ENCODE measurements at regions not wholly inside any gene's neighbourhood (a gene's known extent, or its start where the extent isn't known, plus 50 kb on each side); places are given as distances from the start of the nearest gene placed in this dataset.

DNA sequence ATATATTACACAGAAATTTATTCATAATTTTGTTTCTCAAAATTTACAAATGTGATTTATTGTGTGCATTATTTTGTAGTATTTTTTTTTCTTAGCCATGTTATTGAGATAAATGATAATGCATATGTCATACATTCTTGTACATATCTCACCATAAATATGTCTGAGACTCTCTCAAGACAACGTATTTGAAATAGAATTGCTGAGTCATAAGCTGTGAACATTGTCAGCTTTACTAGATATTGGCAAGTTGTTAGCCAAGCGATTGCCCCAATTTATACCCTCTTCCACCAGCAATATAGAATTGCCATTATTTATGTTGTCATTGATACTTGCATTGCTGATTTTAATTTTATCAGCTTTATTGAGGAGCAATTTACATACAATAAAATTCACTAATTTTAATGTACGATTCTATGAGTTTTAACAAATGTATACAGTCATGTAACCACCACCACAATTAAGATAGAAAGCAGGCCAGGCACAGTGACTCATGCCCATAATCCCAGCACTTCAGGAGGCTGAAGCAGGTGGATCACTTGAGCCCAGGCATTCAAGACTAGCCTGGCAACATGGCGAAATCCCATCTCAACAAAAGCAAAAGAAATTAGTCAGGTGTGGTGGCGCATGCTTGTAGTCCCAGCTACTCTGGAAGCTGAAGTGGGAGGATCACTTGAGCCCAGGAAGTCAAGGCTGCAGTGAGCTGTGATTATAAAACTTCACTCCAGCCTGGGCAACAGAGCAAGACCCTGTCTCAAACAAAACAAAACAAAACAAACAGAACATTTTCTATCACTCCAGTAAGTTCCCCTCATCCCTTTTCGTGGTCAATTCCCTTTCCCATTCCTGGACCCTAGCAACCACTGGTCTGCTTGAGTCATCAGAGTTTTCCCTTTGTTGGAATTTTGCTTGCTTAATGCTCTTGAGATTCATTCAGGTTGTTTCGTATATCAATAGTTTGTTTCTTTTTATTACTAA is 373.1 kb downstream of the MFSD1 start:
- Histone ChIP-seq H3K36me3 (no peaks in the 10 kb centered on the region), H3K4me3 (no peak overlapping the region), H3K27ac (no peak overlapping the region), H3K9me3 (no peaks in the 10 kb centered on the region), H3K4me1 (no peaks in the 10 kb centered on the region), H3K27me3 (no peaks in the 10 kb centered on the region)
- no peak for DNase-seq (ENCODE audit: low spot score in 2 of 2)
- TF ChIP-seq, protein P1, sequence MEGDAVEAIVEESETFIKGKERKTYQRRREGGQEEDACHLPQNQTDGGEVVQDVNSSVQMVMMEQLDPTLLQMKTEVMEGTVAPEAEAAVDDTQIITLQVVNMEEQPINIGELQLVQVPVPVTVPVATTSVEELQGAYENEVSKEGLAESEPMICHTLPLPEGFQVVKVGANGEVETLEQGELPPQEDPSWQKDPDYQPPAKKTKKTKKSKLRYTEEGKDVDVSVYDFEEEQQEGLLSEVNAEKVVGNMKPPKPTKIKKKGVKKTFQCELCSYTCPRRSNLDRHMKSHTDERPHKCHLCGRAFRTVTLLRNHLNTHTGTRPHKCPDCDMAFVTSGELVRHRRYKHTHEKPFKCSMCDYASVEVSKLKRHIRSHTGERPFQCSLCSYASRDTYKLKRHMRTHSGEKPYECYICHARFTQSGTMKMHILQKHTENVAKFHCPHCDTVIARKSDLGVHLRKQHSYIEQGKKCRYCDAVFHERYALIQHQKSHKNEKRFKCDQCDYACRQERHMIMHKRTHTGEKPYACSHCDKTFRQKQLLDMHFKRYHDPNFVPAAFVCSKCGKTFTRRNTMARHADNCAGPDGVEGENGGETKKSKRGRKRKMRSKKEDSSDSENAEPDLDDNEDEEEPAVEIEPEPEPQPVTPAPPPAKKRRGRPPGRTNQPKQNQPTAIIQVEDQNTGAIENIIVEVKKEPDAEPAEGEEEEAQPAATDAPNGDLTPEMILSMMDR (IDR thresholded peaks at IDR 0.05) = no peak
- intact Hi-C loops (cut with DNase I) = no loop called here

DNA sequence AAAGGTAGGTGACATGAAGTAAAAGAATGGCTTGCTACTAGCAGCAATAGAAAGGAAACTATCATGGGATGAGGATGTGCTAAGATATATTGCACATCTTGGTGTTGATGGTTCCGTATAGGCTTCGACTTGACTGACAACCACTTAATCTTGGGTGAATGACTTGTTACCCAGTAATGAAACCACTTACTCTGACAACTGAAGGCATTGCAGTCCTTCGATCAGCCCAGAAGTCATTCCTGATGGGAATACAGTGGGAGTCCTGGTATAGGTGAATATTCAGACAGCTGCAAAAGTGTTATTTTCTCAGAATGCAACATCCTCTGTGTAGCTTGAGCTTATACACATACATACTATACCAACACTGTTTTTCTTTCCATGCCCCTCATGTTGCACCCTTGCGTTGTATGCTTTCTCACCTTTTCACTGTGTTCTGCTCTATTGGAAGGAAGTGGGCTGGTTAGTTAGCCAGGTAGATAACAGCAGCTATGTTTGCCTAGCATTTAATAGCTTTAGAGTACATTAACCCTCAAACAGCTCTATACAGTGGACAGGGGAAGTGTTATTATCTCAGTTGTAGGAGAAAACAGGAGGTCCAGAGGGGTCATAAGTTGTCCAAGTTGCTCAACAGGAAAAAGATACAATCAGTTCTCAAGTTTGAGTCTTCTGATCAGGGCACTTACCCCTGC is 376.5 kb downstream of the MFSD1 start:
- intact Hi-C loops (cut with DNase I) = no loop called here
- TF ChIP-seq, protein P1 (IDR thresholded peaks at IDR 0.05) = no peak
- no peaks in the 10 kb centered on the region for H3K9me3 ChIP-seq
- H3K4me3 ChIP-seq = no peak overlapping the region
- H3K36me3 ChIP-seq = no peaks in the 10 kb centered on the region
- no peaks in the 10 kb centered on the region for H3K27me3 ChIP-seq
- H3K27ac ChIP-seq = no peak overlapping the region
- no peak for DNase-seq (ENCODE audit: low spot score in 2 of 2)
- H3K4me1 ChIP-seq = no peaks in the 10 kb centered on the region

DNA sequence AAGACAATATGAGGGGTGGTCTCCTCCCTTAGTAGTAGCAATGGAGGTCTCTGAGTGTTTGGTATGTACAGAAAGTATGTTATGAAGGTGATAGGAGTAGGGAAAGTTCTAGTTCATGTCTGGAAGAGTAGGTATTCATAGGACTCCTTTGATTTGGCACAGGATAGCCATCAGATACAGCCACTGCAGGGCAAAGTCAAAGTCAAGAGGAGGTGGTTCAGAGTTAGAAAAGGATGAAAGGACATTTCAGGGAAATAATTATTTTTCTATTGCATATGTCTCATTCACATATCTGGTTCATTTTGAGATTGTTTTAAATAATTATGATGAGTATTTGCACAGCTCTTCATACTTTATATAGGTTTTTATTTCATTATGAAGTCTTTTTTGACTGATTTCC is 381.1 kb downstream of the MFSD1 start:
- no peaks in the 10 kb centered on the region for H3K9me3 ChIP-seq
- H3K27me3 ChIP-seq = no peaks in the 10 kb centered on the region
- TF ChIP-seq, protein P1 (IDR thresholded peaks at IDR 0.05) = no peak
- no peak overlapping the region for H3K4me3 ChIP-seq
- no peaks in the 10 kb centered on the region for H3K4me1 ChIP-seq
- DNase-seq (ENCODE audit: low spot score in 2 of 2) = no peak
- H3K27ac ChIP-seq = no peak overlapping the region
- H3K36me3 ChIP-seq = no peaks in the 10 kb centered on the region
- intact Hi-C loops (cut with DNase I) = no loop called here

DNA sequence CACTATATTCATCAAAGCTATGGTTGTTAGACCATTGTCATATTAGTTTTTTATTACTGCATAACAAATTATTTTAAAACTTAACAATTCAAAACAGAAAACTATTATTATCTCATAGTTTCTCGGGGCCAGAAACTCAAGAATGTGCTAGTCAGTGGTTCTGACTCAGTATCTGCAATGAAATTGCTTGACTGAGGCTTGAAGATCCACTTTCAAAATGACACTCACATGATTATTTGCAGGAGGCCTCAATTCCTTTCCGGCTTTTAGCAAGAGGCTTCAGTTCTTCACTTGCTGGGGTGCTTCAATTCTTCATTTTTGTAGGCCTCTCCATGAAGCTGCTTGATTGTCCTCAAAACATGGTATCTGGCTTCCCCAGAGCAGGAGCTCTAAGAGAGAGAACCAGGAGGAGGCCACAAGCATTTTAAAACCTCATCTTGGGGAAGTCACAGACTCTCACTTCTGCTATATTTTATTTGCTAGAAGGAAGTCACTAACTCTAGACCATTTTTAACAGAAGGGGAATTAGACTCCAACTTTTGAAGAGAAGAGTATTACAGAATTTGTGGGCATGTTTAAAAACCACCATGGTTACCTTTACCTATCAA is 383.7 kb downstream of the MFSD1 start:
- Histone ChIP-seq H3K4me1 (no peaks in the 10 kb centered on the region), H3K4me3 (no peak overlapping the region), H3K27me3 (no peaks in the 10 kb centered on the region), H3K27ac (no peak overlapping the region), H3K36me3 (no peaks in the 10 kb centered on the region), H3K9me3 (no peaks in the 10 kb centered on the region)
- DNase-seq (ENCODE audit: low spot score in 2 of 2) = no peak
- intact Hi-C loops (cut with DNase I) = no loop called here
- TF ChIP-seq, protein P1 (IDR thresholded peaks at IDR 0.05) = no peak

DNA sequence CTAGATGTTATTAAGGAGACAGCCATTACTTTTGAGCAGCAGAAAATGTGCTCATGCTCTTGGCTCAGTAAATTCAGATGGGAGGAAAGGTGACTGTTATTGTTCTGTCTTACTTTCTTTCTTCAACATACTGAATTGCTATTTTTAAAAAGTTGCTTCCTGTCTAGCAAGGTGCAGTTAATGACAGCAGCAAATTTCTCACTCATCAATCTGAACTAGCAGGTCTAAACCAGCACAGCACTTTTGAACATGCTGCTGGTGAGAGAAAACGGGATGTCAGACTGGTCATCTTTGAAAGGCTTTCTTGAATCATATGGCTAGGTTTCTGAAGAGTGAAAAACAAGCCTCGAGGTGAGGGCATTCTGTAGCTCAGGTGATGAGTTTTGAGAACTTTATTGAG is 384.7 kb downstream of the MFSD1 start:
- H3K27me3 ChIP-seq = no peaks in the 10 kb centered on the region
- no peak for DNase-seq (ENCODE audit: low spot score in 2 of 2)
- no peaks in the 10 kb centered on the region for H3K9me3 ChIP-seq
- no peaks in the 10 kb centered on the region for H3K4me1 ChIP-seq
- no peaks in the 10 kb centered on the region for H3K36me3 ChIP-seq
- TF ChIP-seq, protein P1 (IDR thresholded peaks at IDR 0.05) = no peak
- H3K27ac ChIP-seq = no peak overlapping the region
- no peak overlapping the region for H3K4me3 ChIP-seq
- intact Hi-C loops (cut with DNase I) = no loop called here
